Cerebellar cortex (tissue), 1 donor: ENCODE measurements at regions not wholly inside any gene's neighbourhood (a gene's known extent, or its start where the extent isn't known, plus 50 kb on each side); places are given as distances from the start of the nearest gene placed in this dataset.
A peak's percentile ranks its signal among the peaks of the same experiment; 100 is the strongest.

ENCODE experiments used
- DNase-seq: peaks from one replicate; pipeline ENCODE4 v3.0.0-alpha.2; 2015; ENCODE audit warnings: low spot score

DNA sequence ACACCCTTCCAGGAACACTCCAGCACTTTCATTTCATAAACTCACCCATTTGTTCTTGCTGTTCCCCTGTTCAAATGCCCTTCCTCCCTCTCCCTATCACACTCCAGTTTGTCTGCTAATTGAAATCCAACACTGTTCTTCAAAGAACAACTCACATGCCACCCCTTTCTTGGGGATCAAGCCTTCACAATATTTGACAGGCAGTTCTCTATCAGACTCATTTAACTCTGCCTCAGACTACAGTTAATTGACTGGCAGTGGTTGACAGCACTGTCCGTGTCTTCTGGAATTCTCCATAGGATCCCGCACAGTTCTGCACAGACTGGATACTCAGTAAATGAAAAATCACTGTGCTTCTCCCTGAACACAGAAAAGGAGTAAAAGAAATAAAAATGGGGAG is 87.8 kb downstream of the PMP22 start:
- no peak for DNase-seq

DNA sequence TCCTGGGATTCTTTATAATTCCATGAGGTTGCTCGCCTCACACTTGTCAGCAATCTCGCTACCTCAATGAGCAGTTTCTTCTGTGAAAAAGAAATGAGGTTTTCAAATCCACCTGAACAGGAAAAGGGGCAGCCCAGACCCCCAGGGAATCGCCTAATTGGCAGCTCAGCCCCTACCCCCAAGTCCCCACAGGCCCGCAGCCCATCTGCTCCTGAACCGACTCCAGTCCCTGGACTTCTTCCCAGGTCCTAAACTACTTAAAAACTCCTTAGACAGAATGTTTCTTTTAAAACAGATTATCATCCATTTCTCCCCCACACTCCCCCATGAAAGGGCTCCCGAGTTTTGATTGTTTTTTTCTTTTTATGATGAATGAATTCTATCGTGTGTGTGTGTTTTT is 89.8 kb downstream of the PMP22 start:
- no peak for DNase-seq

DNA sequence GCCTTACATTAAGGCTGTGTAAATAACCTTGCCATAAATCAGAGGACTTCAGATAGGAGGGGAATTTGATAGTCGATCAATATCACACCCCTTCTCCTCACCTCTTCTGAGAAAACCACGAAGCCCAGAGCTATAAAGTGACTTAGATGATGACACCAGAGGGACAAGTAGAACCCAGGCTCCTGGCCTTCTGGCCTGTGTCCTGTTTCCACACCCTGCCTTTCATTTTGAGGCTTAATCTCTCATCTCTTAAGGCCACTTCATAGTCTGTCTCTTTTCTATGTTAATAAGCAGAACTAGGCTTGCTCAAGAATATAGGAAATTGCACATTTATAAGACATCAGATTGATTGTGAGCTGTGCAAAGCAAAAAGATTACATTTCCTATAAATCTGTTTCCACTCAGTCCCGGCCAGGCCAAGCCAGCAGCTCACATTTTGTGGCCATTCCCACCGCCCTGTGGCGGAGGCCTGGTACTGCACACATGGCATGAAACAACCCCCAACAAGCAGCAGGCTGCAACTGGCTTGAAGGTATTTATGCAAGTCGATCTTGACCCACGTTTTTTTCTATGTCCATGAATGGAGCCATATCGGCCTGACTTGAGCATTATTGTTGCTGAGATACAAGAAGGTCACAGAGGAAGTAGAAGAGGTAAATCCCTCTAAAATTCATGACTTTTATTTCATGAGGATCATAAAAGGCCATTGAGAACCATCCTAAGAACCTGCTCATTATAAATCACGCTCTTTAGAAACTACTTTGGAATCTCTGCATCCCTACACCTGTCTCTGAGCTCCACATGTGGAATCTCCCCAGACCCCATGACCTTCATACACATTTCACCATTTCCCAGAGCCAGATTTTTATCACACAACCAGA is 93.7 kb downstream of the PMP22 start:
- peak; percentile 27 for DNase-seq

DNA sequence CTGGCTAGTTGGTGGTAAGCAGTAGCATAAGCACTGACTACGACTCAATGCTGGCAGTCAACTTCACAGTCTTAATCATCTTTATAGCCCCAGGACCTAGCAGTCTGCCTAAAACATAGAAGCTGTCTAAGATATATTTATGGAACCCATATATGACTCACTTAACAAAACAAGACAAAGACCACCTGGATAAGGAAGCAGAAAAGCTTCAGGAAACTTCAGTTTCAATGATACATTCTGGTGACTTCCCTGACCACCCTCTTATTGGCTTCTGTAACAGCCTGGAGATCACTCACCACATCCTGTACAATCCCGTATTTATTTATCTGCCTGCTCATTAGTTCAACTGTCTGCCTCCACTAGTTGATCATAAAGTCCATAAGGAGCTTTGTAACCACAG is 95.5 kb downstream of the PMP22 start:
- DNase-seq, result no peak

DNA sequence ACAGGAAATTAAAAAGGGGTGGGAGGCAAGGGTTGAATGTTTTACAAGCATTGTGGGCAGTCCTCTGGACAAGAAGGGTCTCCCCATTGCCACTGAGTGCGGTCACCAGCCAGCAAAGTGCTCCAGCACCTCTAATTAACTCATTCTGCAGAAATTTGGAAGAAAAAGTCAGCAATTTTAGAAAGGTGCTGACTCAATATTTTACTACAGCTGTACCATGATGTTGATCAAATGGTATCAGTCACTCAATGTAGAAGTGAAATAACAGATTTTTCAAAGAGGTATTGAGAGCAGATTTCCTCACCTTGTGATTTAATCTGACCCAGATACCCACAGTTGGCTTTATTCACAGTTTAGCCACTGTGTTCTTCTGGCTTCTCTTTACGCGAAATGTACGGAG is 96.7 kb downstream of the PMP22 start:
- DNase-seq, result no peak

DNA sequence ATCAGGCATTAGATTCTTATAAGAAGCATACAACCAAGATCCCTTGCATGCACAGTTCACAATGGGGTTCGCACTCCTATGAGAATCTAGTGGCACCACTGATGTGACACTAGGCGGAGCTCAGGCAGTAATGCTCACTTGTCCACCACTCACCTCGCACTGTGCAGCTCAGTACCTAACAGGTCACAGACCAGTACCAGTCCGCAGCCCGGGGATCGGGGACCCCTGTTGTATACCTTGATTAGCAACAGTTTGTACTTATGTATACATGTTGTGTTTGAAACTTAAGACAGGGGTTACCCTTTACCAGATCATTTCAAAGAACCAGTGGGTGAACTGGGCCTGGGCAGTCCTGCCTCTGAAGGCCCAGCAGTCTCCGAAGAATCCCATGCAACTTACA is 103.7 kb downstream of the PMP22 start:
- DNase-seq, result no peak

DNA sequence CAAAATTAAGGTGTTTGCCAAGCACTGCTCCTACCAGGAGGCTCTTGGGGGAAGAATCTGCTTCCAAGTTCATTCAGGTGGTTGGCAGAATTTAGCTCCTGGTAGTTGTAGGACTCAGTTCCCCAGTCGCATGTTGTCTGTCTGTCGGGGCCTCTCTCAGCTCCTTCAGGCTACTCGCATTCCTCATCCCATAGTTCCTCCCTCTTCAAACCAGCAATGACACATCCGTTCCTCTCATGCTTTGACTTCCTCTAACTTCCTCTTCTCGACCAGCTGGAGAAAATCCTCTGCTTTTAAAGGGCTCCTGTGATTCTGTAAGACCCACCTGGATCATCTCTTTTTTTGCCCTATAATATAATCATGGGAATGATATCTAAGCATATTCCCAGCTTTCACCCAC is 108.1 kb downstream of the PMP22 start:
- no peak for DNase-seq

DNA sequence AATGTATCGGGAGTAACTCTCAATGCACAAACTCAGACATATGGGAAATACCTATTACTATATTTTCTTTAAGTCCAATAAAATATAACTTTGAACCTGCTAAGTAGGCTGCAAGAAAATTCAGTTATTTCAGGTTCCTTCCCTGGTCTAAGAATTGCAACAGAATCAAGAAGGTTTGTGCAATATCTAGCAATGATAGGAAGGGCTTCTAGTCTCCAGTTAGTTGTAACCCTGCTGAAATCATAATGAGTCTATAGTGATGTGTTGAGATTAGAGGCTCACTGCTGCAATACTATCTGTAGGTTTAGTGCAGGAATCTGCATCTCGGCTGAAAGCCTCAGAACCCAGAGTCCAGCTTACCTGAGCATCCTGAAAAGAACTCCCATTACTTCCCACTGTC is 110.5 kb downstream of the PMP22 start:
- DNase-seq, result no peak

DNA sequence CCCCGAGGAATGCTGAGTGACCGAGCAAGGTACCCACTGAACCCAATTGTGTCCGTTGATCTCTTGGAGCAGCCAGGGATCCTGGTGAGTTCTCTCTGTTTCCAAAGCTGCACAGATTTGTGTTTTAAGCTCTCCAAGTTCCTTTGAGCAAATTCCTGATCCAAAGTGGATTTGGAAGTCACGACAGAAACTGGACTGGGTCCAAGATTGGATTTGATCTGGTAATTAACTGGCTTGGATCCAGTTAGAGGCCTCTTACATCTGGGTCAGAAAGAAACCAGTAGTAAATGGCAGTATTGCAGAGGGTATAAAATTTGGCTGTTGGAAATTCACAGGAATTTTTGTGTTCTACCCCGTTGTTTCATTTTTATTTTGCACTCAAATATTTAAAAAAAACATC is 119.5 kb downstream of the PMP22 start:
- no peak for DNase-seq

DNA sequence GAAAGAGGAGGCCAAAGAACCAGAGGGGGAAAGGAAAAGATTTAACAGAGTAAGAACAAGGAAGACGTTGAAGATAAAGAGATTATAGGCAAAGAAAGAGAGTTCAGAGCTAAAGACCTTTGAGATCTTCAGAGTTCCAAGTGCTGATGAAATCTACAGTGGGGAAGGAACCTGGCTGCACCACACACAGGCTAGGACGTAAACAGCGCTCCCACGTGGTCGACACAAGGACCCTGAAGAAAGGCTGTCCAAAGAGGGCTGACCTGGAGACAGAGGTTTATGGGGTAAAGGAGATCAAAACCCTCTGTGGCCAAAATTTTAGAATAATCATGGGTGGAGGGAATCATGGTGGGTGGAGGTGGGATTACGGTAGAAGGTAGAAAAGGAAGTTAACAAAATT is 121.6 kb downstream of the PMP22 start:
- no peak for DNase-seq

DNA sequence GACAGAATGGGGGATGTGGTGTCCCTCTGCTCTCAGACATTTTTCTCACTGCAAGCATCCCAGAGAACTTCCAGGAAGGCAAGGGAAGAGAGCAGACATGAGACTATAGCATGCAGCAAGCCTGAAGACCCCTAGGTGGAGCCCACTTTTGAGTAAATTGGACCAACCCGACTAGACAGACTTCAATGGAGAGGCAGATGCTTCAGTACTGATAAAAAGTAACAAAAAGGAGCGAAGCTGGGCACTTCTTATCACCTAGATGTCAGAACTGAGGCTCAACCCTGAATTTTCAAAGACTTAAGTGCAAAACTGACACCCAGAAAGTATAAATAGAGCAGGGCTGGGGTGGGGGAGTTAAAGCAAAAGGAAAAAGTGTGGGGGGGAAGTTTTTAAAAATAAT is 130.8 kb downstream of the PMP22 start:
- no peak for DNase-seq

DNA sequence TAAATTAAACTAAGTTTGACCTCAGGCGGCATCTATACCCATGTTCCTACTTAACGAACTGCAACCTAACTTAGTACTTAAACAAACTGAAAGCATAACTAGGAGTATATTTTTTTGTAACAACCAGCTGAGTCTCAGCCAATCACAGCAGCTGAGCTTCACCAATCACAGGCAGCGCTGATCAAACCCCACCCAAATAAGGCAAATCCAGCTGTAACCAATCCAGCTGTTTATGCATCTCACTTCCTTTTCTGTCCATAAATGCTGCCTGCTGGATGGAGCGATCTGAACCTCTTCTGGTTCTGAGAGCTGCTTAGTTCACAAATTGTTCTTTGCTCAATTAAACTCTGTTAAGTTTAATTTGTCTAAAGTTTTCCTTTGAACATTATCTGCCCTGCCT is 131.3 kb downstream of the PMP22 start:
- DNase-seq, result no peak

DNA sequence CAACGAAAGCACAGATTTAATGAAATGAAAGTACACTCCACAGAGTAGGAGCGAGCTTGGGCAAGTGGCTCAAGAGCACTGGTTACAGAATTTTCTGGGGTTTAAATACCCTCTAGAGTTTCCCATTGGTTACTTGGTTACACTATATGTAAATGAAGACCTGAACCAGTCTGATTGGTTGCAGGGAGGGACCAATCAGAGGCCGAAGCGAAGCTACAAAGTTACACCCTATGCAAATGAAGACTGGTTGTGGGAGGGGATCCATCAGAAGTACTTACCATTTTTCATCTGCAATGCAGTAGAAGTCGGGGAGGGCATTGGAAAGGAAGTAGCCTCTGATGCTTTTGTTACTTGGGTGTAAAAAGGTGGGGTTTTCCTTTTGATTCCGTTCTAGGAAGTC is 132.0 kb downstream of the PMP22 start:
- no peak for DNase-seq

DNA sequence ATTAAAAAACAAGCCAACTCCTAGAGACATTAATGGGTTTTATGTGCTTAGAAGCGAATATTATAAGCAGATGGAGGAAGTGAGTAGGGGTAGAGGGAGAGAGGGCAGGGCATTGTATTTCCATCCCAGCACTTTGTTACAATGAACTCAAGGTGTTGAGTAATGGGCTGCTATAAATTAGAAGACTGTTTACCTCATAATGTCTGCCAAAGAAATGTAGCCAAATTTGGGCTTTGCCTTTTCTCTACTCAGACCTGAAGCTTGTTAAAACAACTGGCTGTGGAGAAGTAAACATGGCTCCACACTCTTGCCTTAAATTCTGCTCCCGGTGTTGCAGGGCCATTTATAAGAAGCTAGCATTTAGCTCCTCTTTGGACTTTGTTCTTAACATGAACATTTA is 134.7 kb downstream of the PMP22 start:
- no peak for DNase-seq

DNA sequence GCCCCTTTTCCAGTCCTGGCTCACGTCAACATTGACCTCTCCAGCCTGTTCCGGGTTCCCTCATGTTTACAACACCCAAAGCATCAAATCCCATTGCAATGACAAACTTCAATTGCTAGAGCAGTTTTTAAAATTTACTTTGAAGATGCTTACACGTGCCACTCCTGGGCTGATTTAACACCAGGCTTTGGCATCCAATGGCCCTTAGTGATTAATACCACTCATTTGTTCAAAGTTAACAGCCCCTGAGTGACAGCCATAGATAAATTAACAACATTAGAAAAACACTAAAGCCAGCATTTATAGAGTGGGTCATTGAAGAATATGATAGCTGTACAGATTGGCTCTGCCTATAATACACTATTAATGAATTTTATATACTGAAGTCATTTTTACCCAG is 135.1 kb downstream of the PMP22 start:
- DNase-seq, result no peak

DNA sequence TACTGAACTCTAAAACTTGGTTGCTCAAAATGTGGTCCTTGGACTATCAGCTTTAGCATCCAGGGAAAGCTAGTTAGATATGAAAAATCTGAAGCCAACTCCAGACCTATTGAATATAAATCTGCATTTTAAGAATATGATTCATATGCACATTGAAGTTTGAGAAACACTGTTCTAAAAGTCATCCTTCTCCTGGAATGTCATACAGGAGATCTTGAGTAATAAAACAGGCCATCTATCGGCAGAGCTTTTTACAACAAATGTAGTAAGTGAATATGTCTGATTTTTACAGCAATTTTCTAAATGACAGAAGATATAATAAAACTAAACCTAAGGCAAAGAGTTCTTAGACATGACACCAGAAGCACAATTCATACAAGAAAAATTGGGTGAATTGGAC is 140.4 kb downstream of the PMP22 start:
- DNase-seq, result no peak

DNA sequence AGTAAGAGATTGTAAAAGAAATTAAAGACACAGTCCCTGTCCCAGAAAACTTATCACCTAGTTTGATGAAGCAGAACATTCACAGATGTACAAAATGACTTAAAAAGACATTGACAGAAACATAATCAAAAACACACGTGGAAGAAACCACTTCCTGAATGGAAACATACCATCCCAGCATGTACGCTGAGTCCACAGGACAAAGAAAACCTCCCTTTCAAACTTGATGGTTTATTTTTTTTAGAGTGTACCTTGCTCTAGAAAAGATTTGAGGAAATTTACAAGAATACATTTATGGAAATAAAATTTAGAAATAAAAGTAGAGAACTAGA is 140.9 kb downstream of the PMP22 start:
- DNase-seq, result no peak

DNA sequence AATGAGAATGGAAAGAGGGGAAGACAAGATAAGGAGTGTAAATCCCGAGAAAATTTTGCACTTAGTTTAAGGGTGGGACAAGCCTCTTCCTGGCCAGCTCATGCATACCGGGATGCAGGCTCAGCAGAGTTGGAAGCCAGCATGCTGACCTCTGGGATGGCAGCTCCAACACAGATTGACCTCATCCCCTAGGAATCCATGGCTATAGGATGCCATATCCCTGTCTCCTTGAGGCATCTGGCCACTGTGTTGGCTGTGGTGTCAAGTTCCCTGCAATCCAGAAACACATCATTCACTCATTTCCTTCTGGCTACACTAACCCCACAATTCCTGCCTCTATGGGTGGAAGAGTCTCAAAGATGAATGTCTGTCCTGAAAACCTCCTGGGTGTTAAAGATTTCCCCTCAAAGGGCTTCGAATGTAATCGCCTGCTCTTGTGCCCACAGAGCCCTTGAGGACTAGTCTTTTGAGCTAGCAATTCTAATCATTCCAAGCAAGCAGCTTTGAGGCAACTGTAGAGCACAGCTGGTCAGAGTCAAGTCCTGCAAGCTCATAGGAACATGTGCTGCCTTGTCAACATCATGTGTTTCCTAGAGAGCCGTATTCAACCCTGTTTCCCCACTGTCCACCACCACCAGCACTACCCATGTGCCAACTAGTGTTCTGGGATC is 141.4 kb downstream of the PMP22 start:
- no peak for DNase-seq

DNA sequence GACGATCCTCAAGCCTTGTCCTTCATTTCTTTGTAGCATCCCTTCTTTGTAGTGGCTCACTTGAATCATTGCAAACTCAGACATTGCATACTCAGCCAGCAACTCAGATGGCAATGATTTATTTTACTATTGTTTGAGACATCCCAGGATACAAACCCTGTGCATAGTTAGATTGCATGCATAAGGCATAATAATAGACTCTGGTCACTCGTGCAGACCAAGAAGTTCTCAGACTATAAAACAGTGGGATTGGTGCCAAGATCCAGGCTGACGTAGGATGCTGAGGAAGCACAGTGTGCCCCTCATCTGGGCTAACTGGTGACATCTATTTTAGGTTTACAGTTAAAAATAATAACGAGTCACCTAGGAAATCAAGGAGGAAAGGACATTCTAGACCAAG is 142.3 kb downstream of the PMP22 start:
- DNase-seq, result no peak

DNA sequence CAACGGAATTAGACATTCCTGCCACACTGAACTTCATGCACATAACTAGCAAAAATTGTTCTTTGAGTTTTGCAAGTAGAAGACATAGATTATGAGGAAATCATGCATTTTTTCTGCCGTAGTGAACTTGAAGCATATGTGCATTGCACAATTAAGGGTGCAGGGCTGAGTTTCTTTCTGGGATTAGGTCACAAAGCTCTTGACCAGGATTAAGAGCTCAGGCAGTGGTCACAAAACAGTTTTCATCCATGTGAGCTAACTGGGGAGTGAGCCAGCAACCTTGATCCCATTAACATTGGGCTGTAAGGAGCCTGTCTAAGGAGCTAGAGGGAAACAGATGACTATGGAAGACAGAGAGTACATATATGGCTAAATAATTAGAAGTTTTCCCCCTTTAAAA is 143.7 kb downstream of the PMP22 start:
- DNase-seq, result no peak

DNA sequence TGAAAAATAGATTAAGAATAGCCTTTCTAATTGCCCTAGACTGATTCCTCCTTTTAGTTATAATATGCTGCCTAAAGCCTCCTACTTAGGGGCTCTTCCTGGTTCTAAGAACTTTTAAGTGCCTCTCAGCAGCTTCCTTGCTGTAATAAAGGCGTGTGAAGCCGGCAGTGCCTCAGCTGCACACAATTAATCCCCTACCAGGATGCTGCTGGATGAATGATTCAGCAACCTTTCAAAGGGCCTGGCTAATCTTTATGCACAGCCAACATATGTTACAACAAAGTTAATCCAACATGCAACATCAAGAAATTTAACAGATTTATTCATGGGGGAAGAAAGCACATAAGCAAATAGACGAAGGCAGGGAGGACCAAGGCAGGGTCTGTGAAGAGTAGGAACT is 145.2 kb downstream of the PMP22 start:
- no peak for DNase-seq

DNA sequence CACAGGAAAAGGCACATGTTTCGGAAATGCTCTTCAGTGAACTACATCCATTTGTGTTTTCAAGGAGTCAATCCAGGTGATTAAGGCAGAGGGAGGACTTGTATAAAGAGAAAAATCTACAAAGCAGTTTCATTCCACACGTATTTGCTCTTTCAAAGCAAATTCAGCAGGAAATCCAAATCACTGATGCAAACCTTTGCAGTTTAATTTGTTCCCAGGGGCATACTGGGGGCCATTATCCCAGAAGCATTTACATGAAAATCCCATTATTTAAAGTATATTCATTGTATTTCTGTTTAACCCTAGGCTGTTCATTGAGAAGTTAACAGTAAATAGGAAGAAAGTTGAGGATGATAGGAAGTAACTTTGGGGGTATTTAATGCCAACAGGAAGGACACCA is 147.9 kb downstream of the PMP22 start:
- no peak for DNase-seq

DNA sequence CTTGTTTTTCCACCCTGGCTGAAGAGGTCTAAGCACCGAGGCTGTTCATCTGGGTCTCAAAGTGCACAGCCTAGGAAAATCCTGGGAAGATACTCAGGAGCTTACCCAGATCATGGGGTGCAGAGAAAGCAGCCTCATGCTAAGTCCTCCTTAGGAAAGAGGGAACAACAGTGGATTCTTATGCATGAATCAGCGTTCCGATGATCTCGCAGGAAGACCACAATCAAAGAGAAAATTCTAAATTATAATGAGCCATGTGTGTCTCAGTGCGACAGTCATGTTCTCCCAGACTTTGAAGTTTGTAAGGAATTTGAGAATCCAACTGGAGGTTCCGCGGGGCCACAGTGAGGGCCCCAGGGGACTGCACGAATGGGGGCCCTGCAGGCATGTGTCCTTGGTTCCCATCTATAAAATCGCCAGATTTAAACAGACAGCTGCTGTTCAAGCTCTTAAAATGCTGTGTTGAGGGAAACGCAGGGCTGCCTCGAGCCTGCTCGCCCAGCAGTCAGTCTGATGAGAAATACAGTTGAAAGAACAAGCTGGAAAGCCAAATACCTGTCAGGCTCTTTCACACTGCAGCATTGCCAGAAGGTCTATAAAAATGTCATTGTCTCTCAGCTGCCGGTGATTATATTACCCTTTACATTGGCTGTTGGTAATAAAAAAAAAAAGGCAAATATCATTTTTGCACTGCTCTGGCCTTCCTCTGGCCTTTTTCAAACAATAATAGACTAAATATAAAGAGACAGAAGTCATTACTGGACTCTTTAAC is 152.1 kb downstream of the PMP22 start:
- DNase-seq, result peak; percentile 2
